ENCODE measurements at regions not wholly inside any gene's neighbourhood (a gene's known extent, or its start where the extent isn't known, plus 50 kb on each side); places are given as distances from the start of the nearest gene placed in this dataset.
A peak's percentile ranks its signal among the peaks of the same experiment; 100 is the strongest.

- DNase-seq (ENCODE audit: low spot score): peak; percentile 21
Observed at GRCh38 chr6:14734416-14735340, 511.2 kb upstream of the JARID2 start.

GRCh38 chr6:14735956-14736486, 509.8 kb upstream of the JARID2 start:
- no peak for DNase-seq (ENCODE audit: low spot score)

GRCh38 chr6:14736554-14736953, 509.3 kb upstream of the JARID2 start:
- no peak for DNase-seq (ENCODE audit: low spot score)

- DNase-seq (ENCODE audit: low spot score): no peak
Observed at GRCh38 chr6:14738497-14738896, 507.4 kb upstream of the JARID2 start.

- no peak for DNase-seq (ENCODE audit: low spot score)
Observed at GRCh38 chr6:14738933-14739332, 506.9 kb upstream of the JARID2 start.

GRCh38 chr6:14739827-14740226, 506.0 kb upstream of the JARID2 start:
- DNase-seq (ENCODE audit: low spot score): no peak

- no peak for DNase-seq (ENCODE audit: low spot score)
Observed at GRCh38 chr6:14742171-14742570, 503.7 kb upstream of the JARID2 start.

GRCh38 chr6:14742680-14743079, 503.2 kb upstream of the JARID2 start:
- DNase-seq (ENCODE audit: low spot score): no peak

- no peak for DNase-seq (ENCODE audit: low spot score)
Observed at GRCh38 chr6:14743144-14743473, 502.8 kb upstream of the JARID2 start.

- peak; percentile 40 for DNase-seq (ENCODE audit: low spot score)
Observed at GRCh38 chr6:14743474-14744211, 502.2 kb upstream of the JARID2 start.

- no peak for DNase-seq (ENCODE audit: low spot score)
Observed at GRCh38 chr6:14744212-14744556, 501.7 kb upstream of the JARID2 start.

- no peak for DNase-seq (ENCODE audit: low spot score)
Observed at GRCh38 chr6:14746139-14746837, 499.6 kb upstream of the JARID2 start.

- no peak for DNase-seq (ENCODE audit: low spot score)
Observed at GRCh38 chr6:14747881-14748520, 497.9 kb upstream of the JARID2 start.

- no peak for DNase-seq (ENCODE audit: low spot score)
Observed at GRCh38 chr6:14748679-14749078, 497.2 kb upstream of the JARID2 start.

GRCh38 chr6:14750059-14750661, 495.7 kb upstream of the JARID2 start:
- no peak for DNase-seq (ENCODE audit: low spot score)

GRCh38 chr6:14751645-14752175, 494.2 kb upstream of the JARID2 start:
- DNase-seq (ENCODE audit: low spot score): no peak

GRCh38 chr6:14754751-14755513, 490.9 kb upstream of the JARID2 start:
- DNase-seq (ENCODE audit: low spot score): no peak

GRCh38 chr6:14756340-14756739, 489.5 kb upstream of the JARID2 start:
- DNase-seq (ENCODE audit: low spot score): no peak

- no peak for DNase-seq (ENCODE audit: low spot score)
Observed at GRCh38 chr6:14757014-14757413, 488.9 kb upstream of the JARID2 start.

GRCh38 chr6:14757418-14757817, 488.5 kb upstream of the JARID2 start:
- DNase-seq (ENCODE audit: low spot score): peak; percentile 25

All from Ammon's horn (tissue), 1 donor.